A673 (cell line): ENCODE measurements at regions not wholly inside any gene's neighbourhood (a gene's known extent, or its start where the extent isn't known, plus 50 kb on each side); places are given as distances from the start of the nearest gene placed in this dataset.

Experiments used
- BruUV-seq: library from RNA; stranded (reverse); fragments of 400-500 nt; replicated peaks from 2 replicates; lab custom pipeline; 2021; lab: Mats Ljungman, UMichigan
- CTCF ChIA-PET: fragments of 300-600 bp; sonication (Branson Sonifier 250); formaldehyde crosslinking; loops from one replicate; lab custom pipeline; 2022; ENCODE audit warnings: antibody characterized with exemption; lab: Charles Lee
- POLR2A ChIA-PET: fragments of 300-600 bp; sonication (Branson Sonifier 250); formaldehyde crosslinking; loops from one replicate; lab custom pipeline; 2022; ENCODE audit warnings: antibody characterized with exemption; ENCODE audit not compliant: low non-redundant PET; lab: Charles Lee
- DNase-seq: peaks from one replicate; pipeline ENCODE4 v3.0.0-alpha.2; 2015; ENCODE audit warnings: low spot score
- H3K27ac ChIP-seq: fragments of 200-600 bp; sonication (generic); 2 replicates; pipeline ENCODE4 v1.5.1; 2016; ENCODE audit warnings: mixed run types, low read depth, mild to moderate bottlenecking, mixed read lengths, antibody characterized with exemption, low read length; ENCODE audit not compliant: poor library complexity, severe bottlenecking
- H3K27me3 ChIP-seq: fragments of 200-600 bp; sonication (generic); replicated peaks from 2 replicates; pipeline ENCODE4 v1.6.1; 2017; ENCODE audit warnings: mixed run types, low read depth, mild to moderate bottlenecking, mixed read lengths, antibody characterized with exemption, low read length; ENCODE audit not compliant: insufficient read depth, poor library complexity
- H3K36me3 ChIP-seq: fragments of 200-600 bp; sonication (generic); 2 replicates; pipeline ENCODE4 v1.6.1; 2016; ENCODE audit warnings: mixed run types, mild to moderate bottlenecking, mixed read lengths, antibody characterized with exemption, low read length; ENCODE audit not compliant: insufficient read depth, poor library complexity, severe bottlenecking
- H3K4me1 ChIP-seq: fragments of 200-600 bp; sonication (generic); 2 replicates; pipeline ENCODE4 v1.6.1; 2017; ENCODE audit warnings: mixed run types, mild to moderate bottlenecking, mixed read lengths, antibody characterized with exemption, low read length; ENCODE audit not compliant: insufficient read depth, poor library complexity, severe bottlenecking
- H3K4me3 ChIP-seq: fragments of 200-600 bp; sonication (generic); 2 replicates; pipeline ENCODE4 v1.5.1; 2016; ENCODE audit warnings: low read depth, mixed run types, mild to moderate bottlenecking, mixed read lengths, low read length; ENCODE audit not compliant: poor library complexity, severe bottlenecking
- H3K9me3 ChIP-seq: fragments of 200-600 bp; sonication (generic); 2 replicates; pipeline ENCODE4 v1.6.1; 2016; ENCODE audit warnings: mixed run types, low read depth, mild to moderate bottlenecking, mixed read lengths, antibody characterized with exemption, low read length; ENCODE audit not compliant: poor library complexity, severe bottlenecking
- CTCF ChIP-seq: fragments of 300-800, 200-600 bp; sonication (generic); conservative IDR thresholded peaks from 2 replicates; pipeline ENCODE4 v1.5.1; 2017; ENCODE audit warnings: low read depth, mild to moderate bottlenecking, antibody characterized with exemption, low read length, moderate library complexity, mixed read lengths
- EZH2 ChIP-seq: fragments of 200-600 bp; sonication (generic); IDR thresholded peaks from 2 replicates; pipeline ENCODE4 v1.6.1; 2017; ENCODE audit warnings: borderline replicate concordance, low read depth, mild to moderate bottlenecking, mixed read lengths, antibody characterized with exemption, low read length; ENCODE audit not compliant: poor library complexity, severe bottlenecking
- intact Hi-C: fragments of 100-400 bp; cut with micrococcal nuclease; formaldehyde crosslinking; loops from one replicate; pipeline ENCODE4 v1.10.0; 2022; ENCODE audit not compliant: unreplicated experiment

- POLR2A ChIA-PET, result no interaction called here
- TF ChIP-seq CTCF (no peak), EZH2 (no peak)
- no peaks in the 10 kb centered on the region for H3K9me3 ChIP-seq
- H3K27ac ChIP-seq, result no peak overlapping the region
- H3K36me3 ChIP-seq, result no peaks in the 10 kb centered on the region
- no peak overlapping the region for H3K4me3 ChIP-seq
- intact Hi-C loops, result no loop called here
- CTCF ChIA-PET, result no interaction called here
- no peak for DNase-seq
- no peaks in the 10 kb centered on the region for H3K4me1 ChIP-seq
- no TSS peak for BruUV-seq
- H3K27me3 ChIP-seq, result peaks cover 28% of the 10 kb centered on the region
These were observed 298.7 kb downstream of the LRRIQ3 start for GRCh38 chr1:73899311-73899710.

GRCh38 chr1:73898540-73898939 is 299.4 kb downstream of the LRRIQ3 start:
- Histone ChIP-seq H3K27me3 (peaks cover 28% of the 10 kb centered on the region), H3K27ac (no peak overlapping the region), H3K4me3 (no peak overlapping the region), H3K9me3 (no peaks in the 10 kb centered on the region), H3K36me3 (no peaks in the 10 kb centered on the region), H3K4me1 (no peaks in the 10 kb centered on the region)
- no TSS peak for BruUV-seq
- ChIA-PET CTCF (no interaction called here), POLR2A (no interaction called here)
- TF ChIP-seq EZH2 (no peak), CTCF (no peak)
- intact Hi-C loops, result no loop called here
- no peak for DNase-seq

GRCh38 chr1:73887412-73887811 is 310.6 kb downstream of the LRRIQ3 start:
- DNase-seq, result no peak
- peaks cover 5% of the 10 kb centered on the region for H3K27me3 ChIP-seq
- no peak overlapping the region for H3K4me3 ChIP-seq
- ChIA-PET POLR2A (no interaction called here), CTCF (no interaction called here)
- no peaks in the 10 kb centered on the region for H3K36me3 ChIP-seq
- no TSS peak for BruUV-seq
- H3K27ac ChIP-seq, result no peak overlapping the region
- no peaks in the 10 kb centered on the region for H3K4me1 ChIP-seq
- TF ChIP-seq EZH2 (no peak), CTCF (no peak)
- intact Hi-C loops, result no loop called here
- H3K9me3 ChIP-seq, result no peaks in the 10 kb centered on the region
